ENCODE measurements at regions not wholly inside any gene's neighbourhood (a gene's known extent, or its start where the extent isn't known, plus 50 kb on each side); places are given as distances from the start of the nearest gene placed in this dataset.

DNA sequence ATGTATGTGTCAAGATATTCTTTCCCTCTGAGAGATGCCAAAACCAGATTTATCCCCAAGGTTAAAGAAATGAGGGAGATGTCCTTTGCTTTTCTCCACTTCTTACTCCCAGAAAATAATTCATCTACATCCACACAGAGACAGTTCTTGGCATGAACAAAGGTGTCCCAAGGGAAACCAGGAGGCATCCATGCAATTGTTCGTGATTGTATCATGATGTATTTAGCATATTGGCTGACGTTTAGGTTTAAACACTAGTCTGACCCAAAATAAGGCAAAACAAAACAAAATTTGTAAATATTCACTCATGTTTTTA lies 223.9 kb downstream of the C7orf25 start:
- Mint-ChIP-seq H3K36me3 (no peaks in the 10 kb centered on the region), H3K27me3 (no peaks in the 10 kb centered on the region), H3K4me3 (no peak overlapping the region), H3K4me1 (no peaks in the 10 kb centered on the region), H3K9me3 (peaks cover 3% of the 10 kb centered on the region), H3K27ac (no peak overlapping the region)
- no peak for ATAC-seq

DNA sequence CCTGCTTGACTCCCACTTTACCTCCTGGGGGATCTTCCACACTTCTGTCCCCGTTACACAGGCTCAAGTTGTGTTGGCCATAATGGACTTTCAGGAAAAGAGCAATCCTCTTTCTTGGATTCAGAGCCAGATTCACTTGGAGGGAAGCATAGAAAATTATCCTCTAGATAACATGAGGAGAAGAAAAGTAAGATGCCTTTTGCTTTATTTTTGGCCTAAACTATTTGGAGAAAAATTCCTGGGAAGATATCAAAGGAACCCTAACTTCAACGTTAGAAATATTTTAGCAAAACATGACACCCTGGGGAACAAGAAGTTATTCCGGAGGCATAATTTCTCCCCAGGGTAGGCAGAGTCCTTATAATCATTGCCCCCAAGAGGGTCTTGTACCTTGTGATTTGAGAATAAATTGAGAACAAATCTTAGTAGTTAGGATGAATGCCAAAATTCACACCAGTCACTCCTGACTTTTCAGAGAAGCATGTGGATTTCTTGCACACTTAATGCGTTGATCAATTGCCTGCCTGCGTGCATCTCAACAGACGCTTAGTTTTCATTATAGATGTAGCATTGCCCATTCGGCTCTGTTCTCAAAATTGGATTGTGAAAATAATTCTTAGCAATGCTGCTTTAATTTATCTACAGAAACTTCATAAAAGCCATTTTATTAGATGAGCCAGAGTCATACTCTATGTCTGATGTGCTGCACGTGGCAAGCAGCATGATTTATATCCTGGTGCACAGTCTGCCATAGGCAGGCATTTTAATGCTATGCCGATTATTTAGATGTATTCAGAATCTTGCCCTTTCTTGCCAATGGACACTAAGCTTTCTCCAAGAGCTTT lies 224.4 kb downstream of the C7orf25 start:
- Mint-ChIP-seq H3K9me3 (peaks cover 3% of the 10 kb centered on the region), H3K4me3 (no peak overlapping the region), H3K36me3 (no peaks in the 10 kb centered on the region), H3K27me3 (no peaks in the 10 kb centered on the region), H3K4me1 (no peaks in the 10 kb centered on the region), H3K27ac (no peak overlapping the region)
- ATAC-seq = no peak

DNA sequence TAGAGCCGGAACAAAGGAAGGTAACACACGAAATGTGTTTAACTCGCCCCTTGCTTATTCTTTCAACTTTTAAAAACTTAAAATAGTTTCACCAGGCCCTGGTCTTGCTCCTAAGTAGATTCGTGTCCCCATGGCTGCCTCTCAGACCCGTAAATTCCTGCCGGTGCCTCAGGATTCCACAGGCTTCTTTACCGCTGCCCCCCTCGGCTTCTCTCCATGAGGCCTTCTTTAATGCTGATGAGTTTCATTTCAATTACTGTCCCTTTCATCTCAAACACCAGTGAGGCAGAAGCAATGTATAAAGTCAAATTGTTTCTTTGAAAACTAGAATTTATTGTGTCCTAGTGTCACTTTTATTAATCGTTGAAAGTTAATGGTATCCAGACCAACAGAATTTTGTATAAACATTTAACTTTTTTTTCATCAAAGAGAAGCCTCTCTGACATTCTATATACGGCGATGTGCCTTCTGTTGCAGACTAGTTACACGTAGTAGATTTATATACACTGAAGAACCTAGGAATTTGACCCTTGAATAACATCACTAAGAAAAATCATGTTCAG lies 225.2 kb downstream of the C7orf25 start:
- no peak for ATAC-seq
- H3K36me3 Mint-ChIP-seq = no peaks in the 10 kb centered on the region
- no peaks in the 10 kb centered on the region for H3K4me1 Mint-ChIP-seq
- H3K27ac Mint-ChIP-seq = no peak overlapping the region
- H3K9me3 Mint-ChIP-seq = peaks cover 3% of the 10 kb centered on the region
- H3K27me3 Mint-ChIP-seq = no peaks in the 10 kb centered on the region
- no peak overlapping the region for H3K4me3 Mint-ChIP-seq

DNA sequence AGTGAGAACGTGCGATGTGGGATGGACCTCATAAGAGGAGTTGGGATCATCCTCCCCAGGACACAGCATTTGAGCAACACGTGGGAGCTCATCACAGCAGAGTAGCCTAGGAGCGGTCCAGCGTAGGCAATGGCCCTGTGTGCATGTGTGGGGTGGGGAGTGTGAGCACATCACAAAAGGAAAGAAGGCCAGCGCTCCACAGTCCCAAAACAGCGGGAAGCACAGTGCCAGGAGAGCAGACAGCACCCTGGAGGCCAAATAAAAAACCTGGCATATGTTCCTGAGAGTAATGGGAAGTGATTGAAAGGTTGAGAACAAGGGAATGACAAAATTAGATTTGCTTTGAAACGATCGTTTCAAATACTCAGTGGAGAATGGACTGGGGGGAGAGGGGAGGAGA lies 226.0 kb downstream of the C7orf25 start:
- no peak overlapping the region for H3K27ac Mint-ChIP-seq
- H3K36me3 Mint-ChIP-seq = no peaks in the 10 kb centered on the region
- peak; percentile 25 for ATAC-seq
- H3K27me3 Mint-ChIP-seq = no peaks in the 10 kb centered on the region
- no peak overlapping the region for H3K4me3 Mint-ChIP-seq
- H3K4me1 Mint-ChIP-seq = no peaks in the 10 kb centered on the region
- H3K9me3 Mint-ChIP-seq = peaks cover 3% of the 10 kb centered on the region

DNA sequence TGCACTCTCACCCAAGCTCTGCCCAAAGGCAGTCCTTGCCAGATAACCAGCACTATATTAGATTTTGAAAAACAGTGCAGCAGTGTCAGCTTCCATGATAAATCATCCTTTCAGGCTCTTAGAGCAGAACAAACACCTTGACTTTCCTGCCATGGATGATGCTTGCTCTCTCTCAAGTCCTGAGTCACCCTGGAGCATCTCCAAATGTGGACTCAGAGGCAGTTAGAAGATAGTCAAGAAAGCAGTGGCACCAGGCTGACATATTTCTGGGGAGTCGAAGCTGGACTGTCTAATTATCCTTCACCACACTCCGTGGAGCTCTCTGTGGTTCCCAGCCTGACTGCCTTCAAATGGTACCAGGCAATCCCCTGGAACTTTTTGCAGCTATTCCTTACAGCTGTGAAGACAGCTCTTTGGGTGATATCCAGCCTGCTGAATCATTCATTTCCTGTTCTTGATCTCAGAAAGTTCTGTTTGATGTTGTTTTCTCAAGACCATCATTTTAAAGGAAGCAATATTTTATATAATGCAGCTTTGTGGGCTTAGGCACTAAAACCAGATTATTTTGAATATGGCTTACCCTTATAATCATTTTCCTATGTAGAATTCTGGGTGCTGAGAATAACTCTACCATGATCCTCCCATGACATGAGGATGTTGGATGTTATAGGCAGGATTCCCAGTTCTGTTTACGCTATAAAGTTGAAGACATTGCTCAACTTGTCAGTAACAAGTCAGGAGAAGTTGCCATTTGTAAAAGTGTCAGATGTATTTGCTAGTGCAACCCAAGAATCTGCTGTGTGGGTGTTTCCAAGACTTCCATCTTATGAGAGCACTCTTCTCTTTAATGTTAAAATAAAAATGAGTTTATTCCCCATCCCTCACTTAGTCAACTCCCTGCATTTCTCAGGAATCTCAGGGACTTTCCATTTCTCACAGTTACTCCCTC lies 233.8 kb downstream of the C7orf25 start:
- no peak for ATAC-seq
- H3K27me3 Mint-ChIP-seq = no peaks in the 10 kb centered on the region

DNA sequence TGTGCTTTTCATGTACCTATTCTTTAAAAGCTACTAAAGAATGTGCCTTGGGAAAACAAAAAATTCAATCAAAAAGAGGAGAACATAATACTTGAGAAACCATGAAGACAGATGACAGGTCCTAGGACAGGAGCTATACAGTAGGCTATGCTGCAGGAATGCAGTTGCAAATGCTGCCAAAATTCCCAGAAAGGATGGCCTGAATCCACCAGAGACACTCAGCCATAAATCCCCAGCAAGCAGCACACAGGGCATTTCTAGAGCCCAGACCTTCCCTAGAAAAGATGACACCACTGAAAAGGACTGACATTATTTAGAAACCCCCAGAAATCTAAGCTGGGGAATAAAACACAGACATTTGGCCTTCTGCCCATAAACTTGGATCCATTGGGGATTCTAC lies 237.3 kb downstream of the C7orf25 start:
- peaks cover 3% of the 10 kb centered on the region for H3K9me3 Mint-ChIP-seq
- H3K4me1 Mint-ChIP-seq = no peaks in the 10 kb centered on the region
- no peak for ATAC-seq
- H3K27me3 Mint-ChIP-seq = no peaks in the 10 kb centered on the region
- no peaks in the 10 kb centered on the region for H3K36me3 Mint-ChIP-seq
- H3K4me3 Mint-ChIP-seq = no peak overlapping the region
- no peak overlapping the region for H3K27ac Mint-ChIP-seq

More for the DNA sequence above, 233.8 kb downstream of the C7orf25 start:
- no peaks in the 10 kb centered on the region for H3K4me1 Mint-ChIP-seq
- peaks cover 8% of the 10 kb centered on the region for H3K9me3 Mint-ChIP-seq
- H3K27ac Mint-ChIP-seq = no peak overlapping the region
- no peaks in the 10 kb centered on the region for H3K36me3 Mint-ChIP-seq
- H3K4me3 Mint-ChIP-seq = no peak overlapping the region

DNA sequence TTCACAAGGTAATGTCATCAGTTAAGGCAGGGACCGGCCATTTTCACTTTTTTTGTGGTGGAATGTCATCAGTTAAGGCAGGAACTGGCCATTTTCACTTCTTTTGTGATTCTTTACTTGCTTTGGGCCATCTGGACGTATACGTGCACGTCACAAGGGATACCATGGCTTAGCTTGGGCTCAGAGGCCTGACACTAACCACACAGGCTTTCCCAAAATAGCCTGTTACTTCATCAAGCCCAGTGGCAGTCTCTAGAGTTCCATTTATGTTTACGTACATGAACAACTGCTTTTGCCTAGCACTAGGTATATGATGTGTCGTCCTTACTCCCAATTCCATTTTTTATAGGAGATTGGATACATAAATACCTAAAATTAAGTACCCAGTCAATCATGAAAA lies 237.9 kb downstream of the C7orf25 start:
- no peaks in the 10 kb centered on the region for H3K36me3 Mint-ChIP-seq
- H3K9me3 Mint-ChIP-seq = peaks cover 1% of the 10 kb centered on the region
- H3K27me3 Mint-ChIP-seq = no peaks in the 10 kb centered on the region
- no peak overlapping the region for H3K4me3 Mint-ChIP-seq
- no peaks in the 10 kb centered on the region for H3K4me1 Mint-ChIP-seq
- no peak for ATAC-seq
- no peak overlapping the region for H3K27ac Mint-ChIP-seq

DNA sequence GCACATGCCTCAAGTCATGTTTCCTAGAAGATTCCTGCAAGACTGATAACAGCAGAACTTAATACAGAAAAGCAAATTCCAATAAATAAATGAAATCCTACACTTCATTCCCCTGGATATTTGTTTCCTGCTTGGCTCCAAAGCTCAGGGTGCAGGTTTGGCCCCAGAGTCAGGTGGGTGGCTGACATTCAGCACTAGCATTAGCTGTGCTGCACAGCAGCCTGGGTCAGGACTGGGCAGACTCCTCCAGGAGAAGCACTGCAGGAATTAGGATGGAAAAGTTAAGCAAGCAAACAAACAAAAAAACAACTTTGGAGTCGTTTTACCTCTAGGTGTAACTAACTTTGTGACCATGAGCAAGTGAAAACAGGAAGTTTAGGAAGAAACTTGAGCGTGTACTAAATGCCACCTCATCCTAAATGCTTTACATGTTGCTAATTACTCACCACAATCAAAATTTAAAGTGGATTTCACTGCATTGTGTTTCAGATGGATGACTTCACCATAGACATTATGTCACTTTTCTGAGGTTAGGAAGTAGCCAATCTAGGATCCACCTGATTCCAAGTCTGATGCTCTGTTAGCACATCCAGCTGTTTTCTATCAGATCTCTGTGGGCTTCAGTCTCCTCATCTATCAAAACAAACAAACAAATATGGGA lies 239.4 kb downstream of the C7orf25 start:
- no peaks in the 10 kb centered on the region for H3K27me3 Mint-ChIP-seq
- H3K4me1 Mint-ChIP-seq = no peaks in the 10 kb centered on the region
- no peaks in the 10 kb centered on the region for H3K36me3 Mint-ChIP-seq
- peaks cover 2% of the 10 kb centered on the region for H3K9me3 Mint-ChIP-seq
- ATAC-seq = no peak
- H3K27ac Mint-ChIP-seq = no peak overlapping the region
- H3K4me3 Mint-ChIP-seq = no peak overlapping the region

DNA sequence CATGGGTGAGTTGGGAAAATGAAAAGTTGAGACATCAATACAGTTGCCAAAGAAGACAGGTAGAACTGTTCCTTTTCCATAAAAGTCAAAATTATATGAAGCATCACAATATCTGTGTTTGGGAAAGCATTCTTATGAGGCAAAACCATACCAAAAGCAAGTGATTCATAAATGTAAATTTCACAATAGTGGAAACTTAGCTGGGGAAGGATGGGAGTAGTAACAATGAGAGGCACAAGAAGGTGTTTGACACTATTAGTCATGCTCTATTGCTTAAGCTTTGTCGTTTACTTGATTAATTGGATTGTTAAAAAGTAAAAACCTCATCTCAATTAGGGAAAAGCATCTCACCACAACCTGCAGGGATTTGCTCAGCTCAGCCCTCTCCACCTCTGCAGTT lies 240.2 kb downstream of the C7orf25 start:
- H3K9me3 Mint-ChIP-seq = peaks cover 9% of the 10 kb centered on the region
- no peaks in the 10 kb centered on the region for H3K27me3 Mint-ChIP-seq
- H3K27ac Mint-ChIP-seq = no peak overlapping the region
- no peak for ATAC-seq
- H3K4me3 Mint-ChIP-seq = no peak overlapping the region
- H3K36me3 Mint-ChIP-seq = no peaks in the 10 kb centered on the region
- H3K4me1 Mint-ChIP-seq = no peaks in the 10 kb centered on the region

DNA sequence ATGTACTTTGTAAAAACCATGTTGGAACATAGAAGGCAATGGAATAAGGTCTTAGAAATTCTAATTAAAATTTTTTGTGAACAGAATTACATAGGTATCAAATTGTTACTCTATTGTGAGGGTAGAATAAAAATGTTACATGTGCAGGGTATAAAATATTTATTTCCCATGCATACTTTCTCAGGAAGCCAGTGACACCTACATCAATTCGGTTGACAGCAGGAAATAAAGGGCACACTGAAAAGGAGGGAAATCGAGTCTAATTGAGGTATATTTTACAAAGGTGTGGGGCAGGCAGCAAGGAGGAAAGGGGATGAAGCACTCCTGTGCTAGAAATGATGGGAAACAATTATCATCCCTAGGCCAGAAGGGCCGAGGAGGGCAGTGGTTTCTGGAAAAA lies 244.9 kb downstream of the C7orf25 start:
- Mint-ChIP-seq H3K4me3 (no peak overlapping the region), H3K9me3 (peaks cover 14% of the 10 kb centered on the region), H3K27ac (no peak overlapping the region), H3K36me3 (no peaks in the 10 kb centered on the region), H3K27me3 (no peaks in the 10 kb centered on the region), H3K4me1 (no peaks in the 10 kb centered on the region)
- no peak for ATAC-seq

DNA sequence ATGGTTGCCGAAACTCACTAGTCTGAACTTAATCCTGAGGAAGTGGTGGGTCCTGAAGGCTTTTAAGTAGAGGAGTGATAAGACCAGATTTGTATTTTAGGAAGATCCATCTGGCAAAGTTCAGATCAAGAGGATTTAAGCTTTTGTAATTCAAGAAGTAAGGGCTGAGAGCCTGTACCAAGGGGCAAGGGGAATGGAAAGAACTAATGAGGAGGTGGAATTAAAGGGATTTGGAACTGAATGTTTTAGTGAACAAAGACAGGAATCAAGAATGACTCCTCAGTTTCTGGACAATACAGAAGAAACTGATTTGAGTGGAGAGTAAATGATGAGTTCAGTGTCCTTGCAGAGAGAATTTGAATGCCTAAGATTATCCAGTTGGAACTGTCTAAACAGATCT lies 249.0 kb downstream of the C7orf25 start:
- no peak for ATAC-seq
- Mint-ChIP-seq H3K27ac (no peak overlapping the region), H3K36me3 (no peaks in the 10 kb centered on the region), H3K4me3 (no peak overlapping the region), H3K4me1 (no peaks in the 10 kb centered on the region), H3K27me3 (no peaks in the 10 kb centered on the region), H3K9me3 (peaks cover 14% of the 10 kb centered on the region)

DNA sequence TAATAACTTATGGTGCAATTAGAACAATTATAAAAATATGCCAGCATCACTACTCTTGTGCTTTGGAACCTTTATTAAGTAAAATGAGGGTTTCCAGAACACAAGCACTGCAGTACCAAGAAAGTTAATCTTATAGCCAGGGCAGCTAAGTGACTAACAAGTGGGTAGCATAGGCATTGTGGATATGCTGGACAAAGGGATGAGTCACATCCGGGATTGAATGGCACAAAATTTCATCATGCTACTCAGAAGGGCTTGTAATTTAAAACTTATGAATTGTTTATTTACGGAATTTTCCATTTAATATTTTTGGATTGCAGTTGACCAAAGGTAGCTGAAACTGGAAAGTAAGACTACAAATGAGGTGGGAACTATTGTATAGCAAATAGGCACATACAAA lies 250.6 kb downstream of the C7orf25 start:
- no peak for ATAC-seq
- H3K4me1 Mint-ChIP-seq = no peaks in the 10 kb centered on the region
- H3K27me3 Mint-ChIP-seq = no peaks in the 10 kb centered on the region
- H3K36me3 Mint-ChIP-seq = no peaks in the 10 kb centered on the region
- no peak overlapping the region for H3K27ac Mint-ChIP-seq
- no peak overlapping the region for H3K4me3 Mint-ChIP-seq
- peaks cover 2% of the 10 kb centered on the region for H3K9me3 Mint-ChIP-seq

DNA sequence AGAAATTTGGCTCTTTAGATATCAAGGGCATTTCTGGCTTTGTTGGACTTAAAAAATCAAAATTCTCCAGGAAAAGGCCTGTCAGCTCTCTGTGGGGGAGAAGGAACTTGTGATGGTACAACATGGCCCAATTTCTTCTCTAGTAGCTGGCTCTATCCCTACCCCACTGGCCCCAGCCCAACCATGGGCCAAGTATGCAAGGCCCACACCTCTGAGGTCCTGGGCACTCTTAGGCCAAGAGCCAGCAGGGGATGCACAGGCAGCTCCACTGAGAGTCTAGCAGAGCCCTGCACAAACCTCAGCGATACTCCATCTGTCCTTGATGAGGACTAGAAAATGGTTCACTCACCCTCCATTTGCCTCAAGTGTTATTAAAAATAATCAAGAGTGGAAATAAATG lies 261.2 kb downstream of the C7orf25 start:
- H3K4me3 Mint-ChIP-seq = no peak overlapping the region
- peaks cover 14% of the 10 kb centered on the region for H3K27me3 Mint-ChIP-seq
- peak; percentile 41 for ATAC-seq
- no peaks in the 10 kb centered on the region for H3K36me3 Mint-ChIP-seq
- H3K9me3 Mint-ChIP-seq = peaks cover 2% of the 10 kb centered on the region
- no peaks in the 10 kb centered on the region for H3K4me1 Mint-ChIP-seq
- no peak overlapping the region for H3K27ac Mint-ChIP-seq

DNA sequence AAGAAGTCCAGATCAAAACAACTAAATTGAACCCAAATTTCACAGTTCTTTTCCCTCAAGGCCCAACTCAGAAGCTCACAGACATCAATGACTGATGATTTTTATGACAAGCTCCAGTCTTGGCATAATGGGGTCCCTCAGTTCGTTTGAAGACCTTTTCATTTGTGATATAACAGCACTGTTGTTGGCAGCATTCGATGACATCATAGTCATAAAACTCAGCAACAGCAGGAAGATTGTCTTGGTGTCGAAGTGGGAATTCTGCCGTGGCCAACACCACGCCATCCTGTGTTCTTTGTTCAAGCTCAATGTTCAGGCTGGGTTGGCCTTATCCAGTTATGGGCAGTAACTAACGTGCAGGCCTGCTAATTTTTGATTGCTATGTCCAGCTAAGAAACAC lies 261.7 kb downstream of the C7orf25 start:
- Mint-ChIP-seq H3K4me1 (no peaks in the 10 kb centered on the region), H3K36me3 (no peaks in the 10 kb centered on the region), H3K27ac (no peak overlapping the region), H3K27me3 (peaks cover 14% of the 10 kb centered on the region), H3K9me3 (no peaks in the 10 kb centered on the region), H3K4me3 (no peak overlapping the region)
- ATAC-seq = no peak

DNA sequence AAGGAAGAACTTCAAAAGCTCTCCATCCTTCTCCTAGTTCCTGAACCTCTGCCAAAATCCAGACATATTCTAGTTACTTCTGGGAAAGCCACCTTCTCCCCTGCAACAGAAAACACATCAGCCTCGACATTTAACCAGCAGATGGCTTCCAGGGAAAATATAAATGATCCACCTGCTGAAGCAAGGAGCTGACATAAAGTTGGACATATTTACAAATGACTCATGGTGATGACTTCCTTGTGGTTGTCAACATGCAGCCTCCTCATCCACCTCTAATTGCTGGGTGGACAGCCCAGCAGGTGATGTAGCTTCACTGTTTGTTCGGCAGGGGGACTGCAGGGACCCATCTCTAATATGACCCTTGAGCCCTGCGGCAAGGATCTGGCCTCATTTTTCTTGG lies 266.0 kb downstream of the C7orf25 start:
- ATAC-seq = no peak
- Mint-ChIP-seq H3K4me1 (no peaks in the 10 kb centered on the region), H3K27me3 (no peaks in the 10 kb centered on the region)

More for the DNA sequence above, 266.0 kb downstream of the C7orf25 start:
- Mint-ChIP-seq H3K27ac (no peak overlapping the region), H3K4me3 (no peak overlapping the region), H3K36me3 (no peaks in the 10 kb centered on the region), H3K9me3 (peaks cover 4% of the 10 kb centered on the region)
